IMR-90 (cell line): ENCODE measurements at regions not wholly inside any gene's neighbourhood (a gene's known extent, or its start where the extent isn't known, plus 50 kb on each side); places are given as distances from the start of the nearest gene placed in this dataset.

Experiments
- BHLHE40 ChIP-seq: fragments of 150-350 bp; IDR thresholded peaks from 2 replicates; pipeline ENCODE4 v1.6.1; 2016; ENCODE audit warnings: mild to moderate bottlenecking, low read depth, low read length
- CEBPB ChIP-seq: IDR thresholded peaks from 2 replicates; pipeline ENCODE4 v1.6.1; 2012; ENCODE audit warnings: low read depth, low read length, improper control_type of control experiment
- CHD1 ChIP-seq: IDR thresholded peaks from 2 replicates; pipeline ENCODE4 v1.6.1; 2012; ENCODE audit warnings: low read depth, low read length, improper control_type of control experiment
- FOS ChIP-seq: fragments of 150-350 bp; IDR thresholded peaks from 2 replicates; pipeline ENCODE4 v1.6.1; 2016; ENCODE audit warnings: low read depth, low read length
- MAFK ChIP-seq: IDR thresholded peaks from 2 replicates; pipeline ENCODE4 v1.6.1; 2012; ENCODE audit warnings: low read depth, low read length, improper control_type of control experiment
- MAZ ChIP-seq: IDR thresholded peaks from 2 replicates; pipeline ENCODE4 v1.6.1; 2012; ENCODE audit warnings: low read depth, mild to moderate bottlenecking, low read length, improper control_type of control experiment, moderate library complexity, borderline replicate concordance
- MXI1 ChIP-seq: IDR thresholded peaks from 2 replicates; pipeline ENCODE4 v1.6.1; 2012; ENCODE audit warnings: low read depth, mild to moderate bottlenecking, low read length, moderate library complexity, borderline replicate concordance
- POLR2A ChIP-seq: IDR thresholded peaks from 2 replicates; pipeline ENCODE4 v1.6.1; 2012; ENCODE audit warnings: mild to moderate bottlenecking, low read depth, low read length
- RAD21 ChIP-seq: IDR thresholded peaks from 2 replicates; pipeline ENCODE4 v1.6.1; 2012; ENCODE audit warnings: low read length, improper control_type of control experiment
- RCOR1 ChIP-seq: IDR thresholded peaks from 2 replicates; pipeline ENCODE4 v1.6.1; 2012; ENCODE audit warnings: mild to moderate bottlenecking, low read length, improper control_type of control experiment; ENCODE audit not compliant: insufficient replicate concordance
- RFX5 ChIP-seq: IDR thresholded peaks from 2 replicates; pipeline ENCODE4 v1.8.0; 2012; ENCODE audit warnings: low read depth, mild to moderate bottlenecking, low read length, moderate library complexity
- TF ChIP-seq, protein P1 (sequence below): conservative IDR thresholded peaks from 2 replicates; pipeline ENCODE4 v1.5.1; 2012; ENCODE audit warnings: mild to moderate bottlenecking, low read depth, low read length, improper control_type of control experiment
- TF ChIP-seq, protein P2 (sequence below): fragments of 150-350 bp; IDR thresholded peaks from 2 replicates; pipeline ENCODE4 v1.6.1; 2017; ENCODE audit warnings: mild to moderate bottlenecking, antibody characterized with exemption, low read length, low read depth
- TF ChIP-seq, protein P3 (sequence below): fragments of 150-350 bp; IDR thresholded peaks from 2 replicates; pipeline ENCODE4 v1.6.1; 2016; ENCODE audit warnings: low read depth, mild to moderate bottlenecking, low read length, moderate library complexity, borderline replicate concordance

DNA sequence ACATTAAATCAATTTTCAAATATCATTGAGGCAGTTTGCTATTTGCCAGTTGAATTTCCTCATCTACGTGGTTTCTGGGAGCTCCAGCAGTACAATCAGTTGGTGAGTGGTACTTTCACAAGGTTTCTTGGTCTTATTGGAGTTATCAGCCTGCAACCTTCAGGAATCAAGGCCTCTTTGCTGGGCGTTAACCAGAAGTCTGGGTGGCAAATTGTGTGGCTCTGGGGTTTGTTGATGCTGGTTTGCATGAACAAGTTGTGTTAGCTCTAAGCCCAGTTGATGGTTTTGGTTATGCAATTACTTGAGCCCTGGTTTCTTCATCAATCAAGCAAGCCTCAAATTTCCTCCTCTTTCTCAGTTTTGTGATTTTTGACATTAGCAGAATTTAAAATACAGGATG, 152.9 kb upstream of the ANKRD55 start:
- TF ChIP-seq RFX5 (no peak), POLR2A (no peak), MAZ (no peak), RAD21 (no peak), RCOR1 (no peak), CHD1 (no peak), MAFK (no peak), FOS (no peak), CEBPB (no peak), BHLHE40 (no peak), MXI1 (no peak)
- TF ChIP-seq, protein P1, sequence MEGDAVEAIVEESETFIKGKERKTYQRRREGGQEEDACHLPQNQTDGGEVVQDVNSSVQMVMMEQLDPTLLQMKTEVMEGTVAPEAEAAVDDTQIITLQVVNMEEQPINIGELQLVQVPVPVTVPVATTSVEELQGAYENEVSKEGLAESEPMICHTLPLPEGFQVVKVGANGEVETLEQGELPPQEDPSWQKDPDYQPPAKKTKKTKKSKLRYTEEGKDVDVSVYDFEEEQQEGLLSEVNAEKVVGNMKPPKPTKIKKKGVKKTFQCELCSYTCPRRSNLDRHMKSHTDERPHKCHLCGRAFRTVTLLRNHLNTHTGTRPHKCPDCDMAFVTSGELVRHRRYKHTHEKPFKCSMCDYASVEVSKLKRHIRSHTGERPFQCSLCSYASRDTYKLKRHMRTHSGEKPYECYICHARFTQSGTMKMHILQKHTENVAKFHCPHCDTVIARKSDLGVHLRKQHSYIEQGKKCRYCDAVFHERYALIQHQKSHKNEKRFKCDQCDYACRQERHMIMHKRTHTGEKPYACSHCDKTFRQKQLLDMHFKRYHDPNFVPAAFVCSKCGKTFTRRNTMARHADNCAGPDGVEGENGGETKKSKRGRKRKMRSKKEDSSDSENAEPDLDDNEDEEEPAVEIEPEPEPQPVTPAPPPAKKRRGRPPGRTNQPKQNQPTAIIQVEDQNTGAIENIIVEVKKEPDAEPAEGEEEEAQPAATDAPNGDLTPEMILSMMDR, result no peak
- TF ChIP-seq, protein P2, sequence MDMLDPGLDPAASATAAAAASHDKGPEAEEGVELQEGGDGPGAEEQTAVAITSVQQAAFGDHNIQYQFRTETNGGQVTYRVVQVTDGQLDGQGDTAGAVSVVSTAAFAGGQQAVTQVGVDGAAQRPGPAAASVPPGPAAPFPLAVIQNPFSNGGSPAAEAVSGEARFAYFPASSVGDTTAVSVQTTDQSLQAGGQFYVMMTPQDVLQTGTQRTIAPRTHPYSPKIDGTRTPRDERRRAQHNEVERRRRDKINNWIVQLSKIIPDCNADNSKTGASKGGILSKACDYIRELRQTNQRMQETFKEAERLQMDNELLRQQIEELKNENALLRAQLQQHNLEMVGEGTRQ, result no peak
- TF ChIP-seq, protein P3, sequence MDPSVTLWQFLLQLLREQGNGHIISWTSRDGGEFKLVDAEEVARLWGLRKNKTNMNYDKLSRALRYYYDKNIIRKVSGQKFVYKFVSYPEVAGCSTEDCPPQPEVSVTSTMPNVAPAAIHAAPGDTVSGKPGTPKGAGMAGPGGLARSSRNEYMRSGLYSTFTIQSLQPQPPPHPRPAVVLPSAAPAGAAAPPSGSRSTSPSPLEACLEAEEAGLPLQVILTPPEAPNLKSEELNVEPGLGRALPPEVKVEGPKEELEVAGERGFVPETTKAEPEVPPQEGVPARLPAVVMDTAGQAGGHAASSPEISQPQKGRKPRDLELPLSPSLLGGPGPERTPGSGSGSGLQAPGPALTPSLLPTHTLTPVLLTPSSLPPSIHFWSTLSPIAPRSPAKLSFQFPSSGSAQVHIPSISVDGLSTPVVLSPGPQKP, result no peak
